ENCODE measurements at regions not wholly inside any gene's neighbourhood (a gene's known extent, or its start where the extent isn't known, plus 50 kb on each side); places are given as distances from the start of the nearest gene placed in this dataset.

DNA sequence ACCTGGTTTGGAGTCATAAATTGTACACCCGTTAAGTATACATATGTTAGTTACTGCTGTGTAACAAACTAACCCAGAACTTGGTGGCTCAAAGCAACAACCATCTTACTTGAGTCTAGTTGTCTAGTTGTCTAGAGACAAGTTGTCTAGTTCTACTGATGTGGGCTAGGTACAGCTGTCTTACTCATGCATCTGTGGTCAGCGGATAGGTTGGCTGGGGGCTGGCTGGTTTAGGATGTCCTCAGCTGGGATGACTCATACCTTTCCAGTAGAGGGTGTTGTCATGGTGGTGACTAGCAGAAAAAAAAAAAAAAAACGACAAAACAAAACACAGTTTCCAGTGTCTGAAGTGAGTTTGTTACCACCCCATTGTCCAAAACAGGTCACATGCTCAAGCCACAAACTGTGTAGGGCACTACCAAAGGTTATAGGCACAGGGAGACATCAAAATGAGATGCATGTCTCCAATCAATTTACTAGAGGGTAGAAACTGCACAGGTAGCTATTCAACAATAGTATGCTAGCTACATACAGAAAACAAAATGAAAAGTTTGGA is 680.3 kb downstream of the MED13L start:
- no peak overlapping the region for H3K4me3 ChIP-seq (ENCODE audit: low read depth in 1 of 3, low read length in 3 of 3)
- 69% methylated on average over 3 of the region's 3 CpGs for WGBS
- H3K9ac ChIP-seq (ENCODE audit: low read depth in 1 of 2, low read length in 2 of 2): no peak overlapping the region
- H3K4me1 ChIP-seq (ENCODE audit: control insufficient read depth in 4 of 4, insufficient read depth in 4 of 4, low read length in 3 of 4): no peaks in the 10 kb centered on the region
- H3K9me3 ChIP-seq (ENCODE audit: control insufficient read depth in 4 of 4, low read length in 3 of 4): peaks cover 0 to 2% (median 0%) of the 10 kb centered on the region in 4 donors
- H3K36me3 ChIP-seq (ENCODE audit: control insufficient read depth in 4 of 4, insufficient read depth in 3 of 4, low read depth in 1 of 4, low read length in 3 of 4): no peaks in the 10 kb centered on the region
- H3K27ac ChIP-seq (ENCODE audit: low read depth in 1 of 2, low read length in 2 of 2): no peak overlapping the region
- peaks cover 0 to 11% (median 4%) of the 10 kb centered on the region in 4 donors for H3K27me3 ChIP-seq (ENCODE audit: control insufficient read depth in 4 of 4, insufficient read depth in 4 of 4, low read length in 3 of 4)
- TF ChIP-seq NR2F2 (IDR thresholded peaks at IDR 0.05): no peak
- no peak for TF ChIP-seq TAF1 (conservative IDR thresholded peaks at IDR 0.05)
- TF ChIP-seq SP1 (IDR thresholded peaks at IDR 0.05): no peak
- no peak for TF ChIP-seq RXRA (IDR thresholded peaks at IDR 0.05)
- no peak for TF ChIP-seq FOXA1 (IDR thresholded peaks at IDR 0.05)
- TF ChIP-seq, protein P1, sequence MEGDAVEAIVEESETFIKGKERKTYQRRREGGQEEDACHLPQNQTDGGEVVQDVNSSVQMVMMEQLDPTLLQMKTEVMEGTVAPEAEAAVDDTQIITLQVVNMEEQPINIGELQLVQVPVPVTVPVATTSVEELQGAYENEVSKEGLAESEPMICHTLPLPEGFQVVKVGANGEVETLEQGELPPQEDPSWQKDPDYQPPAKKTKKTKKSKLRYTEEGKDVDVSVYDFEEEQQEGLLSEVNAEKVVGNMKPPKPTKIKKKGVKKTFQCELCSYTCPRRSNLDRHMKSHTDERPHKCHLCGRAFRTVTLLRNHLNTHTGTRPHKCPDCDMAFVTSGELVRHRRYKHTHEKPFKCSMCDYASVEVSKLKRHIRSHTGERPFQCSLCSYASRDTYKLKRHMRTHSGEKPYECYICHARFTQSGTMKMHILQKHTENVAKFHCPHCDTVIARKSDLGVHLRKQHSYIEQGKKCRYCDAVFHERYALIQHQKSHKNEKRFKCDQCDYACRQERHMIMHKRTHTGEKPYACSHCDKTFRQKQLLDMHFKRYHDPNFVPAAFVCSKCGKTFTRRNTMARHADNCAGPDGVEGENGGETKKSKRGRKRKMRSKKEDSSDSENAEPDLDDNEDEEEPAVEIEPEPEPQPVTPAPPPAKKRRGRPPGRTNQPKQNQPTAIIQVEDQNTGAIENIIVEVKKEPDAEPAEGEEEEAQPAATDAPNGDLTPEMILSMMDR (IDR thresholded peaks at IDR 0.05; ENCODE audit: low read depth, low read length, missing input control): no peak
- TF ChIP-seq HNF4G (IDR thresholded peaks at IDR 0.05): no peak
- TF ChIP-seq, protein P2, sequence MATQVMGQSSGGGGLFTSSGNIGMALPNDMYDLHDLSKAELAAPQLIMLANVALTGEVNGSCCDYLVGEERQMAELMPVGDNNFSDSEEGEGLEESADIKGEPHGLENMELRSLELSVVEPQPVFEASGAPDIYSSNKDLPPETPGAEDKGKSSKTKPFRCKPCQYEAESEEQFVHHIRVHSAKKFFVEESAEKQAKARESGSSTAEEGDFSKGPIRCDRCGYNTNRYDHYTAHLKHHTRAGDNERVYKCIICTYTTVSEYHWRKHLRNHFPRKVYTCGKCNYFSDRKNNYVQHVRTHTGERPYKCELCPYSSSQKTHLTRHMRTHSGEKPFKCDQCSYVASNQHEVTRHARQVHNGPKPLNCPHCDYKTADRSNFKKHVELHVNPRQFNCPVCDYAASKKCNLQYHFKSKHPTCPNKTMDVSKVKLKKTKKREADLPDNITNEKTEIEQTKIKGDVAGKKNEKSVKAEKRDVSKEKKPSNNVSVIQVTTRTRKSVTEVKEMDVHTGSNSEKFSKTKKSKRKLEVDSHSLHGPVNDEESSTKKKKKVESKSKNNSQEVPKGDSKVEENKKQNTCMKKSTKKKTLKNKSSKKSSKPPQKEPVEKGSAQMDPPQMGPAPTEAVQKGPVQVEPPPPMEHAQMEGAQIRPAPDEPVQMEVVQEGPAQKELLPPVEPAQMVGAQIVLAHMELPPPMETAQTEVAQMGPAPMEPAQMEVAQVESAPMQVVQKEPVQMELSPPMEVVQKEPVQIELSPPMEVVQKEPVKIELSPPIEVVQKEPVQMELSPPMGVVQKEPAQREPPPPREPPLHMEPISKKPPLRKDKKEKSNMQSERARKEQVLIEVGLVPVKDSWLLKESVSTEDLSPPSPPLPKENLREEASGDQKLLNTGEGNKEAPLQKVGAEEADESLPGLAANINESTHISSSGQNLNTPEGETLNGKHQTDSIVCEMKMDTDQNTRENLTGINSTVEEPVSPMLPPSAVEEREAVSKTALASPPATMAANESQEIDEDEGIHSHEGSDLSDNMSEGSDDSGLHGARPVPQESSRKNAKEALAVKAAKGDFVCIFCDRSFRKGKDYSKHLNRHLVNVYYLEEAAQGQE (IDR thresholded peaks at IDR 0.05): no peak
- no peak for DNase-seq (ENCODE audit: low spot score)

DNA sequence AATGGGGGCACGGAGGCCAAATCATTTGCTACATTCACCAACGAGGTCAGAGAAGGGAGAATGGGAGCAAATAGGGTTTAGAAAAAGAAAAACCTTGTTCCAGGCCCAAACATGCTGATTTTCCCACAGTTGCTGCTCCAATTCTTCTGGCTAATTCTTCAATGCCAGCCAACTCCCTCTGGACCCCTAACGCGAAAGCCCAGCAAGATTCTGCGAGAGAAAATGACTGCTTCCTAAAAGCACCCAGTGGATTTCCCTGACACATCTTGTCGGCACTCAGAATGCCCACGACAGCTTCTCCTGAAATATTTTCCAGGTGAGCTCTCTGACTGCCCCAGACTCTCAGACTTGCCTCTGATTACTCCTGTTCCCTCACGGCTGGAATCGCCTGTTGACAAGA is 689.4 kb downstream of the MED13L start:
- no peaks in the 10 kb centered on the region for H3K36me3 ChIP-seq (ENCODE audit: control insufficient read depth in 4 of 4, insufficient read depth in 3 of 4, low read depth in 1 of 4, low read length in 3 of 4)
- no peaks in the 10 kb centered on the region for H3K9me3 ChIP-seq (ENCODE audit: control insufficient read depth in 4 of 4, low read length in 3 of 4)
- WGBS: 84% methylated on average over 9 of the region's 9 CpGs
- H3K4me1 ChIP-seq (ENCODE audit: control insufficient read depth in 4 of 4, insufficient read depth in 4 of 4, low read length in 3 of 4): no peaks in the 10 kb centered on the region
- no peak overlapping the region for H3K27ac ChIP-seq (ENCODE audit: low read depth in 1 of 2, low read length in 2 of 2)
- no peak for DNase-seq (ENCODE audit: low spot score)
- no peaks in the 10 kb centered on the region for H3K27me3 ChIP-seq (ENCODE audit: control insufficient read depth in 4 of 4, insufficient read depth in 4 of 4, low read length in 3 of 4)
- TF ChIP-seq EGR1 (IDR thresholded peaks at IDR 0.05; ENCODE audit: low read depth in 2 of 2) (no peak), HNF4A (conservative IDR thresholded peaks at IDR 0.05) (no peak), FOXA1 (IDR thresholded peaks at IDR 0.05) (no peak), YY1 (IDR thresholded peaks at IDR 0.05) (no peak), FOXA2 (IDR thresholded peaks at IDR 0.05) (no peak), SP1 (IDR thresholded peaks at IDR 0.05) (no peak), TAF1 (conservative IDR thresholded peaks at IDR 0.05) (no peak), RXRA (IDR thresholded peaks at IDR 0.05) (no peak), GABPA (IDR thresholded peaks at IDR 0.05 in 1 of 2, conservative IDR thresholded peaks at IDR 0.05 in 1 of 2) (no peak)
- TF ChIP-seq, protein P3, sequence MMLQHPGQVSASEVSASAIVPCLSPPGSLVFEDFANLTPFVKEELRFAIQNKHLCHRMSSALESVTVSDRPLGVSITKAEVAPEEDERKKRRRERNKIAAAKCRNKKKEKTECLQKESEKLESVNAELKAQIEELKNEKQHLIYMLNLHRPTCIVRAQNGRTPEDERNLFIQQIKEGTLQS (IDR thresholded peaks at IDR 0.05): no peak
- TF ChIP-seq, protein P4, sequence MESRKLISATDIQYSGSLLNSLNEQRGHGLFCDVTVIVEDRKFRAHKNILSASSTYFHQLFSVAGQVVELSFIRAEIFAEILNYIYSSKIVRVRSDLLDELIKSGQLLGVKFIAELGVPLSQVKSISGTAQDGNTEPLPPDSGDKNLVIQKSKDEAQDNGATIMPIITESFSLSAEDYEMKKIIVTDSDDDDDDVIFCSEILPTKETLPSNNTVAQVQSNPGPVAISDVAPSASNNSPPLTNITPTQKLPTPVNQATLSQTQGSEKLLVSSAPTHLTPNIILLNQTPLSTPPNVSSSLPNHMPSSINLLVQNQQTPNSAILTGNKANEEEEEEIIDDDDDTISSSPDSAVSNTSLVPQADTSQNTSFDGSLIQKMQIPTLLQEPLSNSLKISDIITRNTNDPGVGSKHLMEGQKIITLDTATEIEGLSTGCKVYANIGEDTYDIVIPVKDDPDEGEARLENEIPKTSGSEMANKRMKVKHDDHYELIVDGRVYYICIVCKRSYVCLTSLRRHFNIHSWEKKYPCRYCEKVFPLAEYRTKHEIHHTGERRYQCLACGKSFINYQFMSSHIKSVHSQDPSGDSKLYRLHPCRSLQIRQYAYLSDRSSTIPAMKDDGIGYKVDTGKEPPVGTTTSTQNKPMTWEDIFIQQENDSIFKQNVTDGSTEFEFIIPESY (IDR thresholded peaks at IDR 0.05): no peak
- TF ChIP-seq, protein P1 (IDR thresholded peaks at IDR 0.05; ENCODE audit: low read depth, low read length, missing input control): no peak
- TF ChIP-seq, protein P2 (IDR thresholded peaks at IDR 0.05): no peak
- H3K9ac ChIP-seq (ENCODE audit: low read depth in 1 of 2, low read length in 2 of 2): no peak overlapping the region
- no peak overlapping the region for H3K4me3 ChIP-seq (ENCODE audit: low read depth in 1 of 3, low read length in 3 of 3)

All from liver (tissue), 8 donors.